Activated CD8-positive, alpha-beta memory T cell treated with anti-CD3 and anti-CD28 coated beads, Interleukin-2, amount 10 ng/mL, durations not matched to agents 7 days and 5 days (primary cell): ENCODE measurements at regions not wholly inside any gene's neighbourhood (a gene's known extent, or its start where the extent isn't known, plus 50 kb on each side); places are given as distances from the start of the nearest gene placed in this dataset.

Experiments used
- ATAC-seq: fragments of 150-1000 bp; cut with Tn5 transposase; one replicate; pipeline ENCODE4 v1.10.0; 2021; ENCODE audit warnings: moderate library complexity
- CTCF ChIA-PET: fragments of 350-600 bp; sonication (Branson Sonifier 250); formaldehyde crosslinking; loops from one replicate; lab custom pipeline; 2021; ENCODE audit warnings: antibody characterized with exemption; lab: Charles Lee
- DNase-seq: peaks from one replicate; pipeline ENCODE4 v3.0.0-alpha.2; 2020
- H3K27ac Mint-ChIP-seq: one replicate; pipeline ENCODE4 v1.8.0; 2021; ENCODE audit warnings: mild to moderate bottlenecking, mixed read lengths
- H3K27me3 Mint-ChIP-seq: one replicate; pipeline ENCODE4 v1.8.0; 2021; ENCODE audit warnings: mixed read lengths
- H3K36me3 Mint-ChIP-seq: one replicate; pipeline ENCODE4 v1.8.0; 2021; ENCODE audit warnings: mild to moderate bottlenecking, mixed read lengths
- H3K4me1 Mint-ChIP-seq: one replicate; pipeline ENCODE4 v1.8.0; 2021; ENCODE audit warnings: mixed read lengths
- H3K4me3 Mint-ChIP-seq: one replicate; pipeline ENCODE4 v1.8.0; 2021; ENCODE audit warnings: mild to moderate bottlenecking, moderate library complexity, mixed read lengths
- H3K9me3 Mint-ChIP-seq: one replicate; pipeline ENCODE4 v1.8.0; 2022; ENCODE audit warnings: low read depth, mixed read lengths

DNA sequence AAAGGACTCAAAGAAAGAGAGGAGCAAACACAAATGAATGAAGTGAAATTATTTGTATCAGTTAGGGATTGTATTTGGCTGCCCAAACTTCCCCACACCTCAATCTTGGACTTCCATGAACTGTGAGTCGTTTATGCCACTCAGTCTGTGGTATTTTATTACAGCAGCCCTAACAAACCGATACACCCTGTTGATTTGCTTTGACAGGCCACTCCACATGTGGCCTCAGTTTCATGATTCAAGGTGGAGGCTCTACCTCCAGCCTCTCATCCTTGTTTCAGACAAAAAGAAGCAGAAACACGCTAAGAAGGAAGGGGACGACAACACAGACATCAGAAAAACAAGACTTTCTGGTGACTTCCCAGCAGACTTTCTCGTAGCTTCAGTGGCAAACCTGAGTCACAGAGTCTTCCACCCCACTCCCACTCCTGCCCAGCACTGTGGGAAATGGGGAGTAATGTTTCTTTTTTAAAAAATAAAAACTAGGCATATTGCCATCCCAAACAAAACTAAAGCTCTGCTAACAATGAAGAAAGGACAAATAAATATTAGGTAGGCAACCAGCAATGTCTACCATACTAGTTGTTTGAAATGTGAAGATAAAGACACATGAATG, 52.2 kb upstream of the ABCA1 start:
- ATAC-seq (no peak), DNase-seq (no peak)
- Mint-ChIP-seq H3K36me3 (no peaks in the 10 kb centered on the region), H3K4me3 (no peak overlapping the region), H3K27ac (no peak overlapping the region), H3K4me1 (no peaks in the 10 kb centered on the region), H3K9me3 (no peaks in the 10 kb centered on the region), H3K27me3 (peaks cover 34% of the 10 kb centered on the region)
- CTCF ChIA-PET: interaction anchor here (1.2 kb wide), 1 partner anchor 11 kb away, joined by 4 read pairs; no protein-coding TSS in a partner anchor

DNA sequence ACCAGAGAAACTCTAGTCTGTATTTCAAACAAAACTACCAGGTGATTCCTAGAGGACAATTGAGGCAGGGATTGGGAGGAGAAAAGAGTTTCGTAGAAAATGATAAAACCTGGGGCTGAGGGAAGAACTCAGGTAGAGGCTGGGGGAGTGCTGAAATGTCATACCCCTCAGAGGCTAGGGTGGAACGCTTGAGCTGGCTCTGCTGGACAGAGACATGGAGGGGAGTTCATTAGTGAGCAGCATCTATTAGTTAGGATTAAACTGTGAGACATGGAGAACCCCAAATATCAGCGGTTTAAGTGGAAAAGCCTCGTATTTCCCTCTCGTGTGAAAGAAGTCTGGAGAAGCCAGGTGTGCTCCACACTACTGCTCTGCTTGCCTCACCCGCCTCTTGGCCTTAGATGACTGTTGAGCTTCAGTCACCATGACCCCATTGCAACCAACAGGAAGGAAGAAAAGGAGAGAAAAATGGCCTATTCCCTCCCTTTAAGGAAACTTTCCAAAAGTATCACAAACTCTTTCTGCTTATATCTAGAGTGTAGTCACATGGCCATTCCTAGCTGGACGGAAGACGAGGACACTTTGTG, 53.7 kb upstream of the ABCA1 start:
- peaks cover 43% of the 10 kb centered on the region for H3K27me3 Mint-ChIP-seq
- H3K4me3 Mint-ChIP-seq: no peak overlapping the region
- H3K36me3 Mint-ChIP-seq: no peaks in the 10 kb centered on the region
- DNase-seq (no peak), ATAC-seq (no peak)
- H3K4me1 Mint-ChIP-seq: no peaks in the 10 kb centered on the region
- CTCF ChIA-PET: interaction anchor here (1.2 kb wide), 1 partner anchor 10 kb away, joined by 4 read pairs; no protein-coding TSS in a partner anchor
- no peak overlapping the region for H3K27ac Mint-ChIP-seq
- no peaks in the 10 kb centered on the region for H3K9me3 Mint-ChIP-seq

DNA sequence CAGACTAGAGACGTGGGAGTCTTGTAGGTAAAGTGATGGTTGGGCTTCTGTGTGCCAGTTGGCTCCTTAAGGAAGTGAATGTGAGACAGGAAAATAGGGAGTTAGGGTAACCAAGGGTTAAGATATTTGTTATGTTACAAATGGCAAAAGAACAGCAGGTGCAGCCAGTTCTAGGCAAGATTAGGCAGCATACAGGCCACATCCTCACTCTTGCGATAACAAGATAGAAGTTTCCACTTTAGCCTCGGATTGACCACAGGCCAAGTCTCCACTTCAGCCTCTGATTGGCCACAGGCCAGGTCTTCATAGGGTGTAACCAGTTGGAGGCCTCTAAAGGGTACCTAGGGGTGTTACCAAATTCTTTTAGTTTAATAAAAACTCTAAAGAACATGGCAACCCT, 54.6 kb upstream of the ABCA1 start:
- no peak for ATAC-seq
- H3K27me3 Mint-ChIP-seq: peaks cover 46% of the 10 kb centered on the region
- H3K4me1 Mint-ChIP-seq: no peaks in the 10 kb centered on the region
- no peaks in the 10 kb centered on the region for H3K36me3 Mint-ChIP-seq
- H3K9me3 Mint-ChIP-seq: no peaks in the 10 kb centered on the region
- DNase-seq: no peak
- H3K27ac Mint-ChIP-seq: no peak overlapping the region
- no peak overlapping the region for H3K4me3 Mint-ChIP-seq
- CTCF ChIA-PET: no interaction called here

DNA sequence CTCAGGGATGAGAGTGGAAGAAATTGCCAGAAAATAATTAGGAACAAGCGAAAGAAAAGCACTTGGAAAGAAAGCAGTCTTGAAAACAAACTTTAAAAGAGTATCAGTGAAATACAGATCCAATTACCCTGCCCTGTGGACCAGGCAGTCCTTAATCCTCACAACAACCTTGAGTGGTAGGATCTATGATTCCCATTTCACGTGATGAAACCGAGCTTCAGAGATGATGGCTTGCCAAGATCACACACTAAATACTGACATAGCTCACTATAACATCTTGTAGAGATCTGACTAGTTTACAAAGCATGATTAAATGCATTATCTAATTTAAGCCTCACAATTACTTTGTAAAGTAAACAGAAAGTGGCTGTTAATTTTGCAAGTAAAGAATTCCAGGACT, 55.5 kb upstream of the ABCA1 start:
- H3K9me3 Mint-ChIP-seq: no peaks in the 10 kb centered on the region
- no peaks in the 10 kb centered on the region for H3K36me3 Mint-ChIP-seq
- H3K27me3 Mint-ChIP-seq: peaks cover 49% of the 10 kb centered on the region
- ATAC-seq: no peak
- CTCF ChIA-PET: interaction anchor here (1.0 to 1.1 kb wide), 2 partner anchors 15 to 434 kb away, joined by 3 to 4 read pairs; no protein-coding TSS in a partner anchor
- no peak overlapping the region for H3K27ac Mint-ChIP-seq
- DNase-seq: no peak
- no peaks in the 10 kb centered on the region for H3K4me1 Mint-ChIP-seq
- H3K4me3 Mint-ChIP-seq: no peak overlapping the region

DNA sequence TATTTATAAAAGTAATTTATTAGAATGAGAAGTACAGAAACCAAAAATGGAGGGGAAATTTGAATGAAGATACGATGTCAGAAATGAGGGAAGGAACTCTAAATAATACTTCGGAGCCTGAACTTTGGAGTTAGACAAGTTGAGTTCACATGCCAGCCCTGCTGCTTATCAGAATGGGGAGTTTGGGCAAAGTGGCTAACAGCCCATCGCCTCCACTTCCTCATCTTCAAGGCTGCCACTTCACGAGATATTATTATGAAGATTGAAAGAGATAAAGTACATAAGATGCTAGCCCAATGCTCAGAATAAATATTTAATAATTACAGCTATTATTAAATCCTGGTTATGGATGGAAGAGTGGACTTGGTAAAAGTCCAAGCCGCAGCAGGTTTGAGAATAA, 56.2 kb upstream of the ABCA1 start:
- DNase-seq: no peak
- ATAC-seq: no peak
- no peak overlapping the region for H3K27ac Mint-ChIP-seq
- no peak overlapping the region for H3K4me3 Mint-ChIP-seq
- H3K36me3 Mint-ChIP-seq: no peaks in the 10 kb centered on the region
- peaks cover 55% of the 10 kb centered on the region for H3K27me3 Mint-ChIP-seq
- H3K4me1 Mint-ChIP-seq: no peaks in the 10 kb centered on the region
- CTCF ChIA-PET: interaction anchor here (1.0 to 1.1 kb wide), 2 partner anchors 16 to 434 kb away, joined by 3 to 4 read pairs; no protein-coding TSS in a partner anchor
- no peaks in the 10 kb centered on the region for H3K9me3 Mint-ChIP-seq

DNA sequence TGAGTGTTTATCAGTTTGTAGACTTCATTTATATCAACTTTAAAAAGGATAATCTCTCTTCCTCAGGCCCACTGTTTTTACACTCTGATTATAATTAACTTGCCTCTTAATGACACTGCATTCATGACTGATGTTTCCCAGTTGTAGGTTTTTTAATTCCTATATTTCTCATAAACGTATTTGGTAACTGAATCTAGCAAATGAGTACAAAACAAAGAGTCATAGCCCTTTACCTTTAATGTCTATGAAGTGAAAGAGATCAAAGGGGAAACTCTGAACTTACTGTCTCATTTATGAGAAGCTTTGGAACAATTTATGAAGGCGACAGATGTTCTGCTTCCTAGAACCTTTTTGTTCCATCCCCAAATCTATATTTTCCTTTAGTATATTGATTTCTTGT, 56.6 kb upstream of the ABCA1 start:
- Mint-ChIP-seq H3K9me3 (no peaks in the 10 kb centered on the region), H3K27me3 (peaks cover 57% of the 10 kb centered on the region), H3K4me3 (no peak overlapping the region), H3K4me1 (no peaks in the 10 kb centered on the region), H3K27ac (no peak overlapping the region), H3K36me3 (no peaks in the 10 kb centered on the region)
- ATAC-seq (no peak), DNase-seq (no peak)
- CTCF ChIA-PET: no interaction called here

DNA sequence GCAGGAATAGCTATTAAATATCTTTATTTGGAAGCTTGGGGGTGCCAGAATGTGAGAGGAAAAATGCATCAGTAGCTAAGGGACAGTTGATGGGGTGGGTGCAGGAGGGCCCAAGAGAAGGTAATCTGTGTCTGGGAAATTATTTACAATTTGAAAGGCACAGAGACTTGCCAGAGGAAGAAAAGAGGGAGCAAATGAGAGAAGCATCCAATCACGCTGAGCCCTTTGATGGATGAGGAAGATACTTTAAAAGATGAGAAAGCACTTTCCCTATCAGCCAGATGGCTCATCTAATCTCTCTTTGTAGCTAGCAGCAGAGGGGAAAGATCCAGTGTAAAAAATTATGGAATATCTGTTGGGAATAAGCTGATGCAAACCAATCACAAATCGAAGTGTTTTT, 57.0 kb upstream of the ABCA1 start:
- H3K9me3 Mint-ChIP-seq: no peaks in the 10 kb centered on the region

DNA sequence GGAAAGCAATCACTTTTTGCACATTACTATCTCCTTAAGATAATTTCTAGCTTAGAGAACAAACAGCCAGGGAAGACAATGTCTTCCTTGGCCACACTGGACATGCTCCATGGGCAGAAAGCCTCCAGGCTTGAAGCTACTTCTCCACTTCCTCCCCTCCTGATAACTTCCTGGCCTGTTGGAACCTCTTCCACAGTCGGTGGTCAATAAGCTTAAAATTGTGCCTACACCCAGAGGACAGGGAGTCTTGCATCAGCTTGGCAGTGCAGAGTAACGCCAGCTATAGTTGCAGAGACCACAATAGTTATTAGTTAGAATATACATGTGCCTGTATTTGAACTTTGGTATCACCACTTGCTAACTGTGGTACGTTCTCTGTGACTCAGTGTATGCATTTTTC, 58.1 kb upstream of the ABCA1 start:
- no peak overlapping the region for H3K4me3 Mint-ChIP-seq
- no peaks in the 10 kb centered on the region for H3K36me3 Mint-ChIP-seq
- ATAC-seq (no peak), DNase-seq (no peak)
- CTCF ChIA-PET: no interaction called here
- H3K27me3 Mint-ChIP-seq: peaks cover 58% of the 10 kb centered on the region
- H3K4me1 Mint-ChIP-seq: peaks cover 7% of the 10 kb centered on the region
- H3K9me3 Mint-ChIP-seq: no peaks in the 10 kb centered on the region
- H3K27ac Mint-ChIP-seq: no peak overlapping the region

More for the DNA sequence above, 57.0 kb upstream of the ABCA1 start:
- Mint-ChIP-seq H3K27me3 (peaks cover 56% of the 10 kb centered on the region), H3K27ac (no peak overlapping the region), H3K4me1 (no peaks in the 10 kb centered on the region), H3K4me3 (no peak overlapping the region), H3K36me3 (no peaks in the 10 kb centered on the region)
- CTCF ChIA-PET: no interaction called here
- ATAC-seq (no peak), DNase-seq (no peak)

DNA sequence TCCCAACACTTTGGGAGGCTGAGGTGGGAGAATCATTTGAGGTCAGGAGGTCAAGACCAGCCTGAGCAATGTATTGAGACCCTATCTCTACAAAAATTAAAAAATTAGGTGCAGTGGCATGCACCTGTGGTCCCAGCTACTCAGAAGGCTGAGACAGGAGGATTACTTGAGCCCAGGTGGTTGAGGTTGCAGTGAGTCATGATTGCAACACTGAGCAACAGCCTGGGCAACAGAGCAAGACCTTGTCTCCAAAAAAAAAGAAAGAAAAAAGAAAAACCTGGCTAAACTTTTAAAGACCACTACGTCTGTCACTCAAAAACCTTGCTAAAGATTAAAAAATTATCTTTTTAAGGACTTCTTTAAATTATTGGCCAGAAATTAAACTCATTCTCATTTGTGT, 59.8 kb upstream of the ABCA1 start:
- ATAC-seq (no peak), DNase-seq (no peak)
- peaks cover 59% of the 10 kb centered on the region for H3K27me3 Mint-ChIP-seq
- CTCF ChIA-PET: no interaction called here
- H3K9me3 Mint-ChIP-seq: no peaks in the 10 kb centered on the region
- peaks cover 20% of the 10 kb centered on the region for H3K4me1 Mint-ChIP-seq
- H3K27ac Mint-ChIP-seq: no peak overlapping the region
- no peaks in the 10 kb centered on the region for H3K36me3 Mint-ChIP-seq
- no peak overlapping the region for H3K4me3 Mint-ChIP-seq

DNA sequence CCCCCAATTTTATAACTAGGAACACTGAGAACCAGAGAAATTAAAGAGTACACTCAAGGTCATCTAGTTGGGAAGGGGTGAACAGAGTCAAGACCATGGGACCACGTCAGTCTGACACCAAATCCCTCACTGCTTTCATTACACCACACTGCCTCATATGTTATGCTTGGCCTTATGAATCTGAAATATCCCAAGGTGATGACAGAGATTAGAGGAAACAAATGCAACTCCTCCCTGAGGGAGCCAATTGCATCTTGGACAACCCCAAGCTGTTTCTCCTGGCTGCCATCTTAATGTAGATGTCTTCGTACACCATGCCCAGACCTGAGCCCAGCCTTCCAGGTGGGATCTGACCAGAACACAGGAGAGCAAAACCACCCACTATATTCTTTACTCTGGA, 60.6 kb upstream of the ABCA1 start:
- Mint-ChIP-seq H3K27ac (no peak overlapping the region), H3K4me1 (peaks cover 25% of the 10 kb centered on the region), H3K36me3 (no peaks in the 10 kb centered on the region), H3K4me3 (no peak overlapping the region), H3K27me3 (peaks cover 63% of the 10 kb centered on the region), H3K9me3 (no peaks in the 10 kb centered on the region)
- ATAC-seq: no peak
- no peak for DNase-seq
- CTCF ChIA-PET: interaction anchor here (0.5 kb wide), 1 partner anchor 123 kb away, joined by 3 read pairs; no protein-coding TSS in a partner anchor

DNA sequence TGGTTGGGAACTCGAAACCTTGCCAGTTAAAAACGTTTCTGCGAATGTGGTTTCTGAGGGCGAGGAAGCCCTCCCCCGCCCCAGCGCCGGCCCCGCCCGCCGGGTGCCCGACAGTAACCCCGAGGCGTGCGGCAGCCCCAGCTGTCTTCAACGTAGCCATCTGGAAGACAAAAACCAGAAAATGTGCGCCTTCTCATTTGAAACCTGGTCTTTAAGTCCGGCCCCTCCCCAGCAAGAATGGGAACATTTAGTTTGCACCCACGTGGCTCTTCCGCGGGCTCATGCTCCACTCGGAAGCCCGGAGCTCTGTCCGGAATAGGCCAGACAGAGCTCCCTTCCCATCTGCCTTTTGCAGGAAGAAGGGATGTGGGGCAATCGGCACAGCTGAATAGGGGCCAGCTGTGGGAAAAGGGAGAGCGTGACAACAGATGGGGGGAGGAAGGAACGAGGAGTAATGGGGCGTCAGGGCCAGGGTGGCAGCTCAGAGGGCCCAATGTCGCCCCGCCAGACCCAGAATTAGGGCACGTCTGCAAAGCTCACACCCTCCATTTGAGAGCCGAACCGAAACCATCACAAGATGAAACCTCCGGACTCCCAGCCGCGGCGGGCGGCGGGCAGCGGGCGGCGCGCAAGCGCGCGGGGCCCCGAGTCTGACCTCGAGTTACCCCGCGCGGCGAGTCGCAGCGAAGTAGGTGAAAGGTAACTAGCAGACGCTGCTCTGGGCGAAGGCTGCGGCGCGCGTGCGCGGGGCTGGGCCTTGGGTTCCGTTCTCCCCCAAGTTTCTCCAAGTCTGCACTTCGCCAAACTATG, 63.4 kb upstream of the ABCA1 start:
- peak; percentile 93 for ATAC-seq
- Mint-ChIP-seq H3K4me1 (peaks cover 25% of the 10 kb centered on the region), H3K36me3 (no peaks in the 10 kb centered on the region), H3K9me3 (no peaks in the 10 kb centered on the region), H3K27me3 (peaks cover 57% of the 10 kb centered on the region), H3K27ac (peak overlapping the region; percentile 79), H3K4me3 (peak overlapping the region; percentile 78)
- DNase-seq: peak; percentile 88
- CTCF ChIA-PET: interaction anchor here (0.8 to 1.2 kb wide), 5 partner anchors 11 to 415 kb away, joined by 3 to 5 read pairs (median 3); no protein-coding TSS in a partner anchor

DNA sequence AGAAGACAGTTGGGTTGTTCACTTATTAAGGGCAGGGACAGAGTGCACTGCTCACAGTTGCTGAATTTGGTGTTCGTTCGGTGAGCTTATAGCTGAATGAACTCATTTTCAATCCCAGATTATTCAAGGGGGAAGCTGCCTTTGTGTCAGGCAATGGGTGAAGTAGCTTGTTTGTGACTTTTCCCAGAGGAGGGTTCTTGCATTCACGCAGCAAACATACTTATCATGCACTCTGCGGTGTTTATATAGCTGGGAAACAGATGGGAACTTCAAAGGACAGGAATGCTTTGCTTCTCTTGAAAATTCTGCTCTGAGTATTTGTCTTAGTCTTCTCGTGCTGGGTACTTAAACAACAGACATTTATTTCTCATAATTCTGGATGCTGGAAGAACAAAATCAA, 64.7 kb upstream of the ABCA1 start:
- H3K9me3 Mint-ChIP-seq: no peaks in the 10 kb centered on the region
- H3K4me1 Mint-ChIP-seq: peaks cover 25% of the 10 kb centered on the region
- CTCF ChIA-PET: interaction anchor here (0.9 kb wide), 2 partner anchors 12 to 66 kb away, joined by 3 to 4 read pairs; no protein-coding TSS in a partner anchor
- ATAC-seq (no peak), DNase-seq (no peak)
- H3K36me3 Mint-ChIP-seq: no peaks in the 10 kb centered on the region
- H3K4me3 Mint-ChIP-seq: no peak overlapping the region
- peaks cover 49% of the 10 kb centered on the region for H3K27me3 Mint-ChIP-seq
- no peak overlapping the region for H3K27ac Mint-ChIP-seq

DNA sequence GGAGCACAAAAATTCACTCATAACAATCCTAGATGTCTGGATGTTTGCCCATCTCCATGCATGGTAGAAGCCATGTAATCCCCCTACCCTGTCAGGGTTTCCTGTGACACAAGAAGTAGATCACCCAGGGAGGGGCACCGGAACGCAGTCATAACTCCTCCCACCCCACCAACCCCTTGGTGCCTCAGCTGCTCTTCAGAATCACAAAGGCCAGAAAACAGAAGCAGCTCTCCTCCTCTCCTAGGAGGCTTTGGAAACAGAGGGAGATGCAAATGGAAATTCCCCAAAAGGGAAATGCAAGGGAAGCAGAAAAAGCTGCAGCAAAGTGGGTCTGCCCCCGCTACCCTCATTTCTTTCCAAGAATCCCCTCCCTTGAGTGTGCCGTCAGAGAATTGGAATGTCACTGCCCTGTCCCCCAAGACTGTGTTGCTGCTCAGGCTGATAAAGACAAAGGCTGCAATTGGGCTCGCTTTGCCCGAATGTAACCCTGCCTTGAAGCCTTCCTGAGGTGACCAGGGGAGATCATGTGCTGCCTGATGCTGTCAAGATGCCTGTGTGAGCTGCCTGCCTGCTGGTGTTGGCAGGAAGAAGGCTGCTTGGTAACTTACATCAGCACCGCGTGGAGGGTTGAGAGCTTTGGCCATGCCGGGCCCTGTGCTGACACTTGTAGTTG, 65.5 kb upstream of the ABCA1 start:
- DNase-seq (no peak), ATAC-seq (no peak)
- CTCF ChIA-PET: interaction anchor here (0.9 kb wide), 1 partner anchor 12 kb away, joined by 3 read pairs; no protein-coding TSS in a partner anchor
- H3K4me1 Mint-ChIP-seq: peaks cover 25% of the 10 kb centered on the region
- no peak overlapping the region for H3K4me3 Mint-ChIP-seq
- peaks cover 52% of the 10 kb centered on the region for H3K27me3 Mint-ChIP-seq
- H3K36me3 Mint-ChIP-seq: no peaks in the 10 kb centered on the region
- H3K27ac Mint-ChIP-seq: no peak overlapping the region
- H3K9me3 Mint-ChIP-seq: no peaks in the 10 kb centered on the region
